OCI-LY1 (cell line): ENCODE measurements at regions not wholly inside any gene's neighbourhood (a gene's known extent, or its start where the extent isn't known, plus 50 kb on each side); places are given as distances from the start of the nearest gene placed in this dataset.

Source experiments
- CTCF ChIP-seq: fragments of 200-600 bp; sonication (generic), shearing (Covaris generic); IDR thresholded peaks from 2 replicates; pipeline ENCODE4 v1.5.1; 2017; ENCODE audit warnings: mild to moderate bottlenecking, antibody characterized with exemption, low read length, moderate library complexity, mixed read lengths
- EZH2 ChIP-seq: fragments of 200-600 bp; sonication (generic), shearing (Covaris generic); IDR thresholded peaks from 2 replicates; pipeline ENCODE4 v1.8.0; 2017; ENCODE audit warnings: borderline replicate concordance, mixed run types, mild to moderate bottlenecking, antibody characterized with exemption, low read length, moderate library complexity, mixed read lengths

- TF ChIP-seq CTCF (no peak), EZH2 (no peak)
These were observed 249.3 kb downstream of the CASP12 start for GRCh38 chr11:104649002-104649401.
